ENCODE measurements at regions not wholly inside any gene's neighbourhood (a gene's known extent, or its start where the extent isn't known, plus 50 kb on each side); places are given as distances from the start of the nearest gene placed in this dataset.

DNA sequence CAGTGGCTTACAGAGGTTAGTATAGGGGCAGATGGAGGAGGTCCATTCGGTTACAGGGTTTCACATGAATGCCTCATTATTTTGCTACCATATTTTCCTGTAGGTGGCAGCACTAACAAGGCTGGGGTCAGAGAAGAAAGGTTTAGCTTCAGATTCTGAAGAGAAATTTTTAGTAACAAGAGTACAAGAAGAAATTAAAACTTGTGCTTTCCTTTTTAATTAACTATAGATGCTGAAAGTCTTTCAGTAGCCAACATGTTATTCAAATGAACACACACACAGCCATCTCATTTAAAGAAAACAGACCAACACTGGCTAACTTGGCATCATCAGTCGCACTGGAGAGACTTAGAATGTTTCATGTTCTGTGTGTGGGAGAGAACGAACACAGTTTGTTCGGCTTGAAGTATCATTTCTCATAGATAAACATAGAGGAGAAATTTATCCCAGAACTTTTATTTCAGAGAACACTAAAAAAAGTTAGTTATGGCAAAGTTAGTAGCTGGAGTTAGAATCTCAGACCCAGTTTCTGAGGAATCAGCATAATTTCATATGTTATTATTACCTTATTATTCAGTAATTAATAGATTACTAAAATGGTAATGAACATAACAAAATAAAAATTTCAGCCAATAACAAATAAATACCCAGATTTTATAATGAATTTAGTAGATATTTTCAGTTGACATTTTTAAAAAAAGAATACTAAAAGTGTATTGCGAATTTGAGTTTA lies 314.0 kb upstream of the RSPO3 start:
- peak in 3 of 6 donors; percentile 14 to 76 (median 68) for DNase-seq (ENCODE audit: low read depth in 4 of 6, low spot score in 6 of 6)
- Histone ChIP-seq H3K4me1 (ENCODE audit: control insufficient read depth, insufficient read depth, low read length) (no peaks in the 10 kb centered on the region), H3K27me3 (ENCODE audit: control insufficient read depth, insufficient read depth, low read length) (no peaks in the 10 kb centered on the region), H3K36me3 (ENCODE audit: control insufficient read depth, insufficient read depth, low read length) (no peaks in the 10 kb centered on the region), H3K4me3 (ENCODE audit: low read depth, low read length) (no peak overlapping the region), H3K9me3 (ENCODE audit: control insufficient read depth, insufficient read depth, low read length) (no peaks in the 10 kb centered on the region), H3K27ac (ENCODE audit: low read depth, low read length) (no peak overlapping the region)
- no CpG with 5 or more reads among the region's 5 CpGs for WGBS (ENCODE audit: insufficient coverage)

DNA sequence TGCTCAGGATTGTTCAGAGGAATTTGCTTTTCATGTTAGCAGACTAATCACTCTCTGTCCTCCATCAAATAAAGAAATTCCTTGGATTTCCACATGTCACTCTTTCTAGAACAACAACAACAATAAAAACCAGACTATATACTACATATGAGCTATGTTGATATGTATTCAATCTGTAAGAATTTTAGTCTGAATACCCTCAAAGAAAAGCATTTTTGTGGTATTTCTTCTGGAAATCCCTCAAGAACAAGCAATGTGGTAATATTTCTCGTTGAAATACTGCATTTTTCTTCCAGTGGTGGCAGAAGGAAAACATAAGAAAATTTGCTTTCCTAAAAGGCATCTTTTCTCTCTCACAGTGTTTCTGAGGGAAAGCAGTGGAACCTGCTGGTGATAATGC lies 312.6 kb upstream of the RSPO3 start:
- H3K9me3 ChIP-seq (ENCODE audit: control insufficient read depth, insufficient read depth, low read length) = no peaks in the 10 kb centered on the region
- no peak overlapping the region for H3K4me3 ChIP-seq (ENCODE audit: low read depth, low read length)
- H3K27ac ChIP-seq (ENCODE audit: low read depth, low read length) = no peak overlapping the region
- WGBS (ENCODE audit: insufficient coverage) = no CpG with 5 or more reads among the region's 1 CpG
- no peaks in the 10 kb centered on the region for H3K4me1 ChIP-seq (ENCODE audit: control insufficient read depth, insufficient read depth, low read length)
- H3K36me3 ChIP-seq (ENCODE audit: control insufficient read depth, insufficient read depth, low read length) = no peaks in the 10 kb centered on the region
- no peaks in the 10 kb centered on the region for H3K27me3 ChIP-seq (ENCODE audit: control insufficient read depth, insufficient read depth, low read length)
- DNase-seq (ENCODE audit: low read depth in 4 of 6, low spot score in 6 of 6) = no peak

DNA sequence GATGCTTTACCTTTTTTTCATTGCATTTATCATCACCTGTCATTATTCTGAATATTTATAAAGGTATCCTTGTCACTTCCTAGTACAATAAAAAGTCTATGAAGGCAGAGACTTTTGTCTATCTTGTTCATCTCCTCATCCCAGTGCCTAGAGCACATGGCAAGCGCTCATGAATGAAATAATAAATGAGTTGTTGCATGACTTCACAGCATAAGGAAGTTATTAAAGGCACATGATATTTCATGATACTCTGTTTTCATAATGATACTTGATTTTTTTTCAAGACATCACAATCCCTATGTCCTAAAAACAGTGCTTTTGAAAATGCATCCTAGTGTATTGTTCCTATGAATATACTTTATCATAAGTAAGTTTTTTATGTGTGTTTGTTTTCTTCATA lies 310.6 kb upstream of the RSPO3 start:
- H3K4me3 ChIP-seq (ENCODE audit: low read depth, low read length) = no peak overlapping the region
- H3K27ac ChIP-seq (ENCODE audit: low read depth, low read length) = no peak overlapping the region
- DNase-seq (ENCODE audit: low read depth in 4 of 6, low spot score in 6 of 6) = no peak
- H3K4me1 ChIP-seq (ENCODE audit: control insufficient read depth, insufficient read depth, low read length) = no peaks in the 10 kb centered on the region
- no CpG with 5 or more reads among the region's 1 CpG for WGBS (ENCODE audit: insufficient coverage)
- H3K9me3 ChIP-seq (ENCODE audit: control insufficient read depth, insufficient read depth, low read length) = no peaks in the 10 kb centered on the region
- no peaks in the 10 kb centered on the region for H3K27me3 ChIP-seq (ENCODE audit: control insufficient read depth, insufficient read depth, low read length)
- H3K36me3 ChIP-seq (ENCODE audit: control insufficient read depth, insufficient read depth, low read length) = no peaks in the 10 kb centered on the region

DNA sequence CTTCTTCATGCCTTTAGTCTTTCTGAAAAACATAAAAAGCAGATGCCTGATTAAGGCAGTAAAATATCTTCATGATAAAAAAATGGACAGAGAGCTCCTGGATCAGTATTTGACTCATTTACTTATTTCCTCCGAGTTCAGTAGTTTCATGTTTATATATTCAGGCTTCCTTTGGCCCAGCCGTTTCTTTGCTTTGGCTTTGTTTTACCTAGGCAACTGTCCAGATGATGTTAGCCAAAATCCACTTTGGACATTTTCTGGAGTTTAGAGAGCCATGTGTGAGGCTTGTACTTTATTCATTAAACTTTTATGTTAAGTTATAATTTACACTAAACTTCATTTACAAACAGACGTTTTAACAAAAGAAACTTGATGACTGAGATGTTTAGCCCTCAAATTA lies 307.1 kb upstream of the RSPO3 start:
- DNase-seq (ENCODE audit: low read depth in 4 of 6, low spot score in 6 of 6) = peak in 5 of 6 donors; percentile 5 to 74 (median 20)
- Histone ChIP-seq H3K9me3 (ENCODE audit: control insufficient read depth, insufficient read depth, low read length) (no peaks in the 10 kb centered on the region), H3K4me1 (ENCODE audit: control insufficient read depth, insufficient read depth, low read length) (no peaks in the 10 kb centered on the region), H3K36me3 (ENCODE audit: control insufficient read depth, insufficient read depth, low read length) (no peaks in the 10 kb centered on the region), H3K27me3 (ENCODE audit: control insufficient read depth, insufficient read depth, low read length) (no peaks in the 10 kb centered on the region), H3K27ac (ENCODE audit: low read depth, low read length) (no peak overlapping the region), H3K4me3 (ENCODE audit: low read depth, low read length) (no peak overlapping the region)
- 47% methylated on average over 2 of the region's 3 CpGs for WGBS (ENCODE audit: insufficient coverage)

DNA sequence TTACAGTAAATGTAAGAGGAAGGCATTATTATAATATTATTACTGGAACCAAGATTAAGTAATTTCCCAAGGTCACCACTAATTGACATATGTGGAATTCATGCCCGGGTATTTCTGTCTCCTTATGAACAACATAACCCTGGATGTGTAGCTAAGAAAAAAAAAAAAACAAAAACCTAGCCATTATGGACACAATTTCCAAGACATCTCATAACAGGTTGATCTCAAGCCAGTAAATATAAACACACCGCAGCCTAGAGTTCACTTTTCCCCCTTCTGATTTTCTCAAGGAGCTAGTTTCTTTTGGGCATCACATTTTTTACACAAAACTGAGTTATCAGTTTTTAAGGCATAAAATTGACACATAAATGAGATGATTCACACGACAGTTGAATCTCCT lies 306.5 kb upstream of the RSPO3 start:
- no peak overlapping the region for H3K4me3 ChIP-seq (ENCODE audit: low read depth, low read length)
- H3K27ac ChIP-seq (ENCODE audit: low read depth, low read length) = no peak overlapping the region
- no peaks in the 10 kb centered on the region for H3K36me3 ChIP-seq (ENCODE audit: control insufficient read depth, insufficient read depth, low read length)
- no peaks in the 10 kb centered on the region for H3K9me3 ChIP-seq (ENCODE audit: control insufficient read depth, insufficient read depth, low read length)
- no peak for DNase-seq (ENCODE audit: low read depth in 4 of 6, low spot score in 6 of 6)
- WGBS (ENCODE audit: insufficient coverage) = no CpG with 5 or more reads among the region's 3 CpGs
- no peaks in the 10 kb centered on the region for H3K4me1 ChIP-seq (ENCODE audit: control insufficient read depth, insufficient read depth, low read length)
- no peaks in the 10 kb centered on the region for H3K27me3 ChIP-seq (ENCODE audit: control insufficient read depth, insufficient read depth, low read length)

DNA sequence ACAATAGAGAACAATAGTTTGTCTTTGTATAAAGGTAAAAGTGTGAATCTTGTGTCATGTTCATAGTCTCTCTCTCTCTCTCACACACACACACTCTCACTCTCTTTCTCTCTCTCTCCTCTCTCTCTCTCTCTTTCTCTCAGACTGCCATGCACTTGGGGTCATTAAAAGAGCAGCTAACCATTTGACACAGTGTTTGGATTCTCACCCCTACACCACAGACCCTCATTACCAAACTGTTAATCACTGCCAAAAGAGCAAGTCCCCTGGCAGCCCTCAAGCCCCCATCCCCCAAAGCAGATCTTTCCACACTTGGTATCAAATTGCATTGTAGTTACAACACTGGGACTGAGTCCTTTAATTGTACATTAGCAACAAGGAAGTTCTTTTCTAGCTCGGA lies 305.8 kb upstream of the RSPO3 start:
- no peak overlapping the region for H3K27ac ChIP-seq (ENCODE audit: low read depth, low read length)
- no peak overlapping the region for H3K4me3 ChIP-seq (ENCODE audit: low read depth, low read length)
- peak in 1 of 6 donors; percentile 16 for DNase-seq (ENCODE audit: low read depth in 4 of 6, low spot score in 6 of 6)
- no peaks in the 10 kb centered on the region for H3K36me3 ChIP-seq (ENCODE audit: control insufficient read depth, insufficient read depth, low read length)
- no peaks in the 10 kb centered on the region for H3K9me3 ChIP-seq (ENCODE audit: control insufficient read depth, insufficient read depth, low read length)
- H3K4me1 ChIP-seq (ENCODE audit: control insufficient read depth, insufficient read depth, low read length) = no peaks in the 10 kb centered on the region
- H3K27me3 ChIP-seq (ENCODE audit: control insufficient read depth, insufficient read depth, low read length) = no peaks in the 10 kb centered on the region
- WGBS (ENCODE audit: insufficient coverage) = no CpG with 5 or more reads among the region's 1 CpG

DNA sequence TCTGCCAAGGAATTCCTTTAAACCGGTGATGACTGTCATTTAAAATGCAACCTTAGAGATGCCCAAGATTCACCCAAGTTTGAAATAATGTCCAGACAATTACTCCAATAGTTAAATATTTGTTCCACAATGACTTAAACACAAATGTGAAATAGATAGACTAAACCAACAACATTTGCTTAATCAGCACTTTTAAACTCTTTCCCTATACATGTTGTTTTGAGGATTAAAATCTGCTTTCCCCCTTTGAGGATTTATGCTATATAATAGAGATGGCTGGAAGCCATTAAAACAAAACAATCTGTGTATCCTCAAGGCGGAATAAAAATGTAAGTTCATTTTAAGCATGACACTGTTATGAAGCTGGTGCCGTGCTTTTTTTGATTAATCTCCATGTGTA lies 297.8 kb upstream of the RSPO3 start:
- no peak overlapping the region for H3K27ac ChIP-seq (ENCODE audit: low read depth, low read length)
- H3K4me1 ChIP-seq (ENCODE audit: control insufficient read depth, insufficient read depth, low read length) = no peaks in the 10 kb centered on the region
- WGBS (ENCODE audit: insufficient coverage) = 80% methylated on average over 1 of the region's 3 CpGs
- H3K9me3 ChIP-seq (ENCODE audit: control insufficient read depth, insufficient read depth, low read length) = no peaks in the 10 kb centered on the region
- H3K36me3 ChIP-seq (ENCODE audit: control insufficient read depth, insufficient read depth, low read length) = no peaks in the 10 kb centered on the region
- no peak overlapping the region for H3K4me3 ChIP-seq (ENCODE audit: low read depth, low read length)
- H3K27me3 ChIP-seq (ENCODE audit: control insufficient read depth, insufficient read depth, low read length) = no peaks in the 10 kb centered on the region
- DNase-seq (ENCODE audit: low read depth in 4 of 6, low spot score in 6 of 6) = no peak

DNA sequence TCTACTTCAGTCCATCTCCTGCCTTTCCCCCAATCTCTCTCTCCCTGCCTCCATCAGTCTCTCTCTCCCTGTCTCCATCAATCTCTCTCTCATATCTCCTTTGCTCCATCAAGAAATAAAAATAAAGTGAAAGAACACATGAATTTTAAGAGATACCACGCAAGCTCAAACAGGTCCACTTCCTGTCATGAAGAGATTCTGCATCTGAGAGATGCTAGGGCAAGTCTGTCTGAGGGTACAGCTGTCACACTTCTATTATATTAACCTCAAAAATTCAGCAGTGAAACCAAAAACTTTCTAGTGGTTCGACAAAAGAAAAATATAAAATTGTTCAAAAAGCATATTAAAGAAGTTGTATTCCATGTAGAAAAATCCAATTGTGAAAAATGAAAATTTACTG lies 296.8 kb upstream of the RSPO3 start:
- no peaks in the 10 kb centered on the region for H3K4me1 ChIP-seq (ENCODE audit: control insufficient read depth, insufficient read depth, low read length)
- H3K27ac ChIP-seq (ENCODE audit: low read depth, low read length) = no peak overlapping the region
- H3K36me3 ChIP-seq (ENCODE audit: control insufficient read depth, insufficient read depth, low read length) = no peaks in the 10 kb centered on the region
- H3K27me3 ChIP-seq (ENCODE audit: control insufficient read depth, insufficient read depth, low read length) = no peaks in the 10 kb centered on the region
- H3K4me3 ChIP-seq (ENCODE audit: low read depth, low read length) = no peak overlapping the region
- no peak for DNase-seq (ENCODE audit: low read depth in 4 of 6, low spot score in 6 of 6)
- WGBS (ENCODE audit: insufficient coverage) = no CpG with 5 or more reads among the region's 2 CpGs
- no peaks in the 10 kb centered on the region for H3K9me3 ChIP-seq (ENCODE audit: control insufficient read depth, insufficient read depth, low read length)

DNA sequence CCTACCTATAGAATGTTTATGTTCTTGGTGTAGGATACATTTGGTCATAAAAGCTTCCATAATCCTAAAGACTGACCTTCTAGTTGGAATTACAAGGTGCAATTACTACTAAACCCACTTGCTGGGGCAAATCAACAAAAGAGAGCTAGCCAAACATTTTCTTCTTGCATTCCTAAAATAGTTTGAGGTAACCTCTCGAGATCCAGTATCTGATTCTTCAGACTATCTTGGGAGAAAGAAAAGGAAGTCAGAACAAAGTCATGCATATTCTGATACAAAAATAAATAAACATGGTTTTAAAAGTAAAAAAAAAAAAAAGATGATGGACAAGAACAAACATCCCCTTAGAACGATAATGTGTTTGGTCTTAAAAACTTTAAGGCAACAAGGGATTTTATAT lies 294.2 kb upstream of the RSPO3 start:
- no CpG with 5 or more reads among the region's 2 CpGs for WGBS (ENCODE audit: insufficient coverage)
- Histone ChIP-seq H3K9me3 (ENCODE audit: control insufficient read depth, insufficient read depth, low read length) (no peaks in the 10 kb centered on the region), H3K4me1 (ENCODE audit: control insufficient read depth, insufficient read depth, low read length) (no peaks in the 10 kb centered on the region), H3K4me3 (ENCODE audit: low read depth, low read length) (no peak overlapping the region), H3K36me3 (ENCODE audit: control insufficient read depth, insufficient read depth, low read length) (no peaks in the 10 kb centered on the region), H3K27ac (ENCODE audit: low read depth, low read length) (no peak overlapping the region), H3K27me3 (ENCODE audit: control insufficient read depth, insufficient read depth, low read length) (no peaks in the 10 kb centered on the region)
- no peak for DNase-seq (ENCODE audit: low read depth in 4 of 6, low spot score in 6 of 6)

DNA sequence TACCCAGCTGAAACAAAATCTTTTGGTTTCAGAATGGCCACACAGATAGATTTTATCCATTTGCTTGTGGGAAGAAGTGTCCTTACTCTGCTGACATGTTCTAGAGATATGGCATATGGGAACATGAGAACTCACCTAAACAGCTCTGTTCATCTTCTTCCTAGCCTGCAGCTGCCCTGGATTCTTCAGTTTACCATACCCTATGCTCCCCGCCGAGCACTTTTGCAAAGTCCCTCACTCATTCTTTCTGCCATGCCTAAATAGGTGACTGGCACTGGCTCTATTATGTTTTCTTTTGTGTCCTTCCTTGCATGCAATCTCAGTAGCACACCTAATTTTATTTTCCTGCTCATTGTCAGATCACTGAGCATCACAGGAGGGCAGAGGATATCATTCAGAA lies 293.7 kb upstream of the RSPO3 start:
- 81% methylated on average over 2 of the region's 2 CpGs for WGBS (ENCODE audit: insufficient coverage)

More for the DNA sequence above, 293.7 kb upstream of the RSPO3 start:
- H3K27ac ChIP-seq (ENCODE audit: low read depth, low read length) = no peak overlapping the region
- H3K36me3 ChIP-seq (ENCODE audit: control insufficient read depth, insufficient read depth, low read length) = no peaks in the 10 kb centered on the region
- H3K4me3 ChIP-seq (ENCODE audit: low read depth, low read length) = no peak overlapping the region
- no peaks in the 10 kb centered on the region for H3K9me3 ChIP-seq (ENCODE audit: control insufficient read depth, insufficient read depth, low read length)
- DNase-seq (ENCODE audit: low read depth in 4 of 6, low spot score in 6 of 6) = no peak
- no peaks in the 10 kb centered on the region for H3K4me1 ChIP-seq (ENCODE audit: control insufficient read depth, insufficient read depth, low read length)
- no peaks in the 10 kb centered on the region for H3K27me3 ChIP-seq (ENCODE audit: control insufficient read depth, insufficient read depth, low read length)
